ENCODE measurements at regions not wholly inside any gene's neighbourhood (a gene's known extent, or its start where the extent isn't known, plus 50 kb on each side); places are given as distances from the start of the nearest gene placed in this dataset.

- no peak for DNase-seq (ENCODE audit: low spot score)
Observed at GRCh38 chr2:5493256-5493655, 198.9 kb upstream of the SOX11 start.

GRCh38 chr2:5494212-5494611 lies 198.0 kb upstream of the SOX11 start:
- no peak for DNase-seq (ENCODE audit: low spot score)

GRCh38 chr2:5495586-5495985 lies 196.6 kb upstream of the SOX11 start:
- no peak for DNase-seq (ENCODE audit: low spot score)

- no peak for DNase-seq (ENCODE audit: low spot score)
Observed at GRCh38 chr2:5497874-5498273, 194.3 kb upstream of the SOX11 start.

DNA sequence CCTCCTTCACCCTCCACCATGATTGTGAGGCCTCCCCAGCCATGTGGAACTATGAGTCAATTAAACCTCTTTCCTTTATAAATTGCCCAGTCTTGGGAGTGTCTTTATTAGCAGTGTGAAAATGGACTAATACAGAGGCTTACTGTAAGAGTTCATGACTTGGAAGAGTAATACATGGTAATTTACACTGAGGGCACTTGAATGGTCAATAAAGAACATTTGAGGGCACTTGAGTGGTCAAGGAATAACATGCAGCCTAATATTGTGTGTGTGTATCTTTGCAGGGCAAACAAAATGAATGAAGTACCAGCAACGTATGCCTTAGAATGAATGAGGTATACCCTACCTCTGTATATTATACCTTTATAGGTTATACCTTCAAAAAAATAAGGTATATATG lies 190.4 kb upstream of the SOX11 start:
- no peak for DNase-seq (ENCODE audit: low spot score)

DNA sequence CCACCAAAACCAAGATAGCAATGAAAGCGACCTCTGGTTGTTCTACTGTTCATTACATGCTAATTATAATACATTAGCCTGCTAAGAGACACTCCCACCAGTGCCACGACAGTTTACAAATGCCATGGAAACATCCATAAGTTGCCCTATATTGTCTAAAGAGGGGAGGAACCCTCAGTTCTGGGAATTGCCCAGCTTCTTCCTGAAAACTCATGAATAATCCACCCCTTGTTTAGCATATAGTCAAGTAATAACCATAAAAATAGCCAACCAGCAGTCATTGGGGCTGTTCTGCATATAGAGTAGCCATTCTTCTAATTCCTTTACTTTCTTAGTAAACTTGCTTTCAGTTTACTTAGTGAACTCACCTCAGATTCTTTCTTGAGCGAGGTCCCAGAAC lies 189.8 kb upstream of the SOX11 start:
- DNase-seq (ENCODE audit: low spot score), result no peak

DNA sequence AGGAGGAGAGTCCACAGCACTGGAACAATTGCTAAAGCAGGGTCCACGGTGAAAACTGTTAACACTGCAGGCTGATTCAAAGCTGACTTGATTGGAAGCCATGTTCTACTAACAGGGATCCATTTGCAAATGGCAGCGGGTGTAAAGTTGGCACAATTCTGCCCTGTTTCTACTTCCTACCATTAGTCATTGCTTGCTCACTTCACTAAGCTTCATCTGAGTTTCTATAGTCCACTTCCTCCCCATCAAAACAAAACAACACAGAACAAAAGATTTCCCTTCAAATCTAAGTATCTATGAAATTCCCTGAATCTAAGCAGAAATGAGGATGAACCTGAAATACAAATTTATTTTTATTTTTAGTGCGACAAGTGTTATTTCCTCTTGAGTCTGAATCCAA lies 187.4 kb upstream of the SOX11 start:
- no peak for DNase-seq (ENCODE audit: low spot score)

GRCh38 chr2:5507367-5507766 lies 184.8 kb upstream of the SOX11 start:
- DNase-seq (ENCODE audit: low spot score), result no peak

GRCh38 chr2:5509362-5509761 lies 182.8 kb upstream of the SOX11 start:
- no peak for DNase-seq (ENCODE audit: low spot score)

GRCh38 chr2:5510082-5510481 lies 182.1 kb upstream of the SOX11 start:
- no peak for DNase-seq (ENCODE audit: low spot score)

GRCh38 chr2:5515693-5516092 lies 176.5 kb upstream of the SOX11 start:
- no peak for DNase-seq (ENCODE audit: low spot score)

DNA sequence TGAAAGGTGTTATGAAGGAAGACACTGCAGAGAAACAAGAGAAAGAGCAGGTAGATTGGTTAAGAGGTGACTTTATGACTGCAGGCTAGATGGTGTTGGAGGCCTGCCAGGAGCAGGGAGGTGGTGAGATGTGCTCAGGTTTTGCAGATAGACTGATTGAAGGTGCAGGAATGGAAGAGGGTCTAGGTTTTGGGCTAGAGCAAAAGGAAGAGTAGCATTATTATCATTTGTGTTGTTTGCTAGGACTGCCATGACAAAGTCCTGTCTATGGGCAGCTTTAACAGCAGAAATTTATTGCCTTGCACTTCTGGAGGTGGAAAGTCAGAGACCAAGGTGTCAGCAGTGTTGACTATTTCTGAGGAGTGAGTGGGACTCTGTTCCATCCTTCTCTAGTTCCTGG lies 172.9 kb upstream of the SOX11 start:
- DNase-seq (ENCODE audit: low spot score), result no peak

GRCh38 chr2:5520463-5520972 lies 171.7 kb upstream of the SOX11 start:
- no peak for DNase-seq (ENCODE audit: low spot score)

DNA sequence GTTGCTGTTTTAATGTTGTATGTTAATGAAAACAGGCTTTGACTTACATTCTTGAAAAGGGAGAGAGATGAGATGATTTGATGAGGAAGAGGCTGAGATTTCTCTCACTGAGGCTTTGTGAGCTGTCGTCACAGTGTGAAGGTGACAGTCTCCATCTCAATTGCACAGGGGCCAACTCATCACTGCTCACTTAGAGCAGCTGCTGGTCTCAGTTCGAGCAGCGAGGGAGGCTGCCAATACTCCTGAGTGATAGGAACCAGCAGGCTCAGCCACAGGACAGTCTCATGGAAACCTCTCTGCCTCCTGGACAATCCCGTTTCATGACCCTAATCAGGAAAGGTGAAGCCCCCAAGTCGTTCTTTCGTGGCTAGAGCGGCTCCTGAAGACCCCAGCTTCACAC lies 170.7 kb upstream of the SOX11 start:
- no peak for DNase-seq (ENCODE audit: low spot score)

- no peak for DNase-seq (ENCODE audit: low spot score)
Observed at GRCh38 chr2:5524551-5524950, 167.6 kb upstream of the SOX11 start.

DNA sequence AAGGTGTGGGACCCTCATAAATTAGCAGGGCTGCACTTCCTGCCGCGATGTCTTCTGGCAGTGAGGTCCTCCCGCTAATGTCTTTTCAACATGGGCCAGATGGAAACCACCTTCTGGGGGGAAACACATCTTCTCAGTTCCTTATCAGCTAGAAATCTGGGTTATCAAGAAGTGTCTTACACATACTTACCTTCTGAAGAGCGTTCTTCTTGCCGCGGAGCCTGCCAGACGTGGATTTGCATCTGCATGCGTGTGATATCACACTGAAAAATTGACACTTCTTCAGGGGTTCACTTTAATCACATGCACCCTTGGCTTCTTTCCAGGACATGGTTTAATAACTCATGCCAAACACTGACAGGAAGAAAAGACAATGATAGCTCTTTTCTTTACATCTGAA lies 163.5 kb upstream of the SOX11 start:
- DNase-seq (ENCODE audit: low spot score), result no peak

- no peak for DNase-seq (ENCODE audit: low spot score)
Observed at GRCh38 chr2:5530011-5530696, 162.0 kb upstream of the SOX11 start.

DNA sequence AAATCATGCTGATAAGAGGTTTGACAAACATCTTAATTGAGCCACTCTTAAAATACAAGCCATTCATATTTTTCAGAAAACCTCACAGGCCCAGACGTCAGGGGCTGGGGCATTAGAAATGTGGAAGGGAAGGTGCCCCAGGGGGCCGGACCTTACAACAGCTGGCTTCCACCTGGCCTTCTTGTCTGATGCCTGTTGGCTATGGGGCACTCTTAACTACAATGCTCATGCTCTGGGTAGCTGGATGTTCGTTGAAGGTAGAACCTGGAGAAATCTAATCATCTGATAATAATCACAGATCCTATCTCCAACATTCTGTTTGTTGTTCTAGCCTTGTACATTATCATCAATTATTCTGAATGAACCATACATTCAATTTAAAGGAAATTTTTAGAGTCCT lies 156.9 kb upstream of the SOX11 start:
- DNase-seq (ENCODE audit: low spot score), result no peak

DNA sequence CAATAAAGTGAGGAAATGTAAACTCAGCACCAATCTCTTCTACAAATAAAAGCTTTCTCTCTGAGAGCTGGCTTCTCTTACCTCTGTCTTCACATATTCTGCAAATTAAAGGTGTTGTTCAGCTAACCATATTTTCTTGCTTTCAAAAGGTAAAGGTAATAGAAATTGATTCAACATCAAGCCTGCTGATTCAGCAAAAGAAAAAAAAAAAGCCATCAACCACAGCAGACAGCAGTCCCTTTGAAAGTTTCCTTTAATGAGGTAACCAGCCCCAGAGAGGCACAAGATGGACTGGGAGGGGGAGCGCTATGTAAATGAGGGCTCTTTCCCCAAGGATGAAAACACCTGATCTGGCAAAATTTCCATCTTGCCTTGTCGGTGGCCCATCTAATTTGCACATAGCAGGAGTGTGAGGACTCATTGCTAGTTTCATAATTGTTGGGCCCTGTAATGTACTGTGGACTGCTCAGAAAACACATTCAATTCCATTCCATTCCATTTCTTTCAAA lies 154.9 kb upstream of the SOX11 start:
- DNase-seq (ENCODE audit: low spot score), result no peak

- DNase-seq (ENCODE audit: low spot score), result no peak
Observed at GRCh38 chr2:5538313-5538712, 153.9 kb upstream of the SOX11 start.

DNA sequence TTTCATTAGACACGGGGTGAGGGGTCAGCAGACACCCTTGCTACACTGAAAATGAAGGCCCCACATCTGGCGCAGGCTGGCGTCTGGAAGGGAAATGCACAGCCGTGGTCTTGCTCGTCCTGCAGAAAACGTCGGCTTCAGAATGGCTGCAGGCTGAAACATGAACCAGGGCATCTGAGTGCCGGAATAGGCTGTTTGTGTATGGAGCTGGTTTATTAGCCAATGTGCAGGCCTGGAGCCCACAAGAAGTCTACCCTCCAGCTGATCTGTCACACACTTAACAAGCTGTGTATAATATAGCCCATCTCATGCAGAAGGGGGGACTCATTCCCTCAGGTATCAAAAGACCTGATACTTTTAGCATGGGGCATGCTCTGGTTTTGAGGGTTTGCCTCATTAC lies 153.4 kb upstream of the SOX11 start:
- DNase-seq (ENCODE audit: low spot score), result no peak

GRCh38 chr2:5539282-5540165 lies 152.7 kb upstream of the SOX11 start:
- no peak for DNase-seq (ENCODE audit: low spot score)

DNA sequence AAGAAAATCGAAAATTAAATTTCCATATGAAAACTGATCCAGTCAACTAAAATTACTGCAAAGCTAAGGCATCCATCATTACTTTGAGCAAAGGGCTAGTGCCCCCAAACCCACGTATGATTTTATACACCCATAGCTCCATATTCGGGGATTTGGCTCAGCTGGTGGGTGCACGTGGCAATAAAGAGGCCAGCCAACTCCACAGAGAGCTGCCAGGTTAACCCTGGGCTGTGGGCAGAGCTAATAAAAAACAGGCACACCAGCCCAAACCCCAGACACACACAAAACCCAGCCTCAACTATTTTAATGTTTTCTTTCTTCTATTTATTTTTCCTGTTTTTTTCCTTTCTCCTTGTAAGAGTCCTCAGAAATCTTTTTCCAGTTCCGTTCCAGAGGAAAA lies 151.3 kb upstream of the SOX11 start:
- no peak for DNase-seq (ENCODE audit: low spot score)
